ENCODE measurements at regions not wholly inside any gene's neighbourhood (a gene's known extent, or its start where the extent isn't known, plus 50 kb on each side); places are given as distances from the start of the nearest gene placed in this dataset.
"Not testable (repeated sequence)": the region's sequence is repeated elsewhere in the genome, so short reads cannot be mapped to it uniquely, and the experiment has no call there.

GRCh38 chr15:62503451-62503850 lies 338.4 kb upstream of the C2CD4B start:
- Histone ChIP-seq H3K36me3 (ENCODE audit: control insufficient read depth in 2 of 2, insufficient read depth in 2 of 2, low read length in 2 of 2) (no peaks in the 10 kb centered on the region), H3K9ac (ENCODE audit: low read depth in 1 of 2, low read length in 2 of 2) (no peak overlapping the region), H3K9me3 (ENCODE audit: control insufficient read depth in 2 of 2, low read length in 2 of 2) (no peaks in the 10 kb centered on the region), H3K27me3 (ENCODE audit: control insufficient read depth in 2 of 2, insufficient read depth in 2 of 2, low read length in 2 of 2) (no peaks in the 10 kb centered on the region), H3K27ac (ENCODE audit: low read depth in 2 of 2, low read length in 2 of 2) (no peak overlapping the region), H3K4me3 (ENCODE audit: low read length in 2 of 2) (no peak overlapping the region), H3K4me1 (ENCODE audit: control insufficient read depth in 2 of 2, insufficient read depth in 2 of 2, low read length in 2 of 2) (peaks cover 0 to 6% of the 10 kb centered on the region in 2 donors)

DNA sequence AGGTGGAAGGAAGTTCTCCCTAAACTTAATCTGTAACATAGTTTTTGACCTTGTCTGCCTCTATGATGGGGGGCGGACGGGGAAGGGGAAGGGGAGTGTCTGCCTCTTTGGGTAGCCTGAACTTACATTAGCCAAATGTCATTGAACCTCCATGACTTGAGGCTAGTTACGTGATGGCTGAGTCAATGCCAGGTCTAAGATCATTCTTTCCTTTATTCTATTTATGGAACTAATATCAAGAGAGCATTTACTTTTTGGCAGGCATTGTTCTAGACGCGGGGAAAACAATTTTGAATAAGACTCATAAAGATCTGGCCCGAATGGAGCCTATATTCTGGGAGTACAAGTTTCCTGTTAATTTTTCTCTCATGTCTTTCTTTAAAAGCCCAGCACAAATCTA lies 340.7 kb upstream of the C2CD4B start:
- H3K4me3 ChIP-seq (ENCODE audit: low read length in 2 of 2), result no peak overlapping the region
- H3K27me3 ChIP-seq (ENCODE audit: control insufficient read depth in 2 of 2, insufficient read depth in 2 of 2, low read length in 2 of 2), result no peaks in the 10 kb centered on the region
- H3K9ac ChIP-seq (ENCODE audit: low read depth in 1 of 2, low read length in 2 of 2), result no peak overlapping the region
- H3K36me3 ChIP-seq (ENCODE audit: control insufficient read depth in 2 of 2, insufficient read depth in 2 of 2, low read length in 2 of 2), result no peaks in the 10 kb centered on the region
- H3K27ac ChIP-seq (ENCODE audit: low read depth in 2 of 2, low read length in 2 of 2), result peak overlapping the region in 1 of 2 donors; percentile 14
- peaks cover 0 to 6% of the 10 kb centered on the region in 2 donors for H3K4me1 ChIP-seq (ENCODE audit: control insufficient read depth in 2 of 2, insufficient read depth in 2 of 2, low read length in 2 of 2)
- no peaks in the 10 kb centered on the region for H3K9me3 ChIP-seq (ENCODE audit: control insufficient read depth in 2 of 2, low read length in 2 of 2)

GRCh38 chr15:62506217-62506805 lies 341.2 kb upstream of the C2CD4B start:
- H3K4me3 ChIP-seq (ENCODE audit: low read length in 2 of 2), result no peak overlapping the region
- no peaks in the 10 kb centered on the region for H3K36me3 ChIP-seq (ENCODE audit: control insufficient read depth in 2 of 2, insufficient read depth in 2 of 2, low read length in 2 of 2)
- no peaks in the 10 kb centered on the region for H3K9me3 ChIP-seq (ENCODE audit: control insufficient read depth in 2 of 2, low read length in 2 of 2)
- H3K4me1 ChIP-seq (ENCODE audit: control insufficient read depth in 2 of 2, insufficient read depth in 2 of 2, low read length in 2 of 2), result peaks cover 0 to 6% of the 10 kb centered on the region in 2 donors
- H3K9ac ChIP-seq (ENCODE audit: low read depth in 1 of 2, low read length in 2 of 2), result no peak overlapping the region
- peak overlapping the region in 1 of 2 donors; percentile 14 for H3K27ac ChIP-seq (ENCODE audit: low read depth in 2 of 2, low read length in 2 of 2)
- no peaks in the 10 kb centered on the region for H3K27me3 ChIP-seq (ENCODE audit: control insufficient read depth in 2 of 2, insufficient read depth in 2 of 2, low read length in 2 of 2)

- Histone ChIP-seq H3K27me3 (ENCODE audit: control insufficient read depth in 2 of 2, insufficient read depth in 2 of 2, low read length in 2 of 2) (no peaks in the 10 kb centered on the region), H3K36me3 (ENCODE audit: control insufficient read depth in 2 of 2, insufficient read depth in 2 of 2, low read length in 2 of 2) (no peaks in the 10 kb centered on the region), H3K4me3 (ENCODE audit: low read length in 2 of 2) (no peak overlapping the region), H3K27ac (ENCODE audit: low read depth in 2 of 2, low read length in 2 of 2) (no peak overlapping the region), H3K4me1 (ENCODE audit: control insufficient read depth in 2 of 2, insufficient read depth in 2 of 2, low read length in 2 of 2) (peaks cover 0 to 6% of the 10 kb centered on the region in 2 donors), H3K9ac (ENCODE audit: low read depth in 1 of 2, low read length in 2 of 2) (no peak overlapping the region), H3K9me3 (ENCODE audit: control insufficient read depth in 2 of 2, low read length in 2 of 2) (no peaks in the 10 kb centered on the region)
Measured at GRCh38 chr15:62509395-62509958, 344.4 kb upstream of the C2CD4B start.

DNA sequence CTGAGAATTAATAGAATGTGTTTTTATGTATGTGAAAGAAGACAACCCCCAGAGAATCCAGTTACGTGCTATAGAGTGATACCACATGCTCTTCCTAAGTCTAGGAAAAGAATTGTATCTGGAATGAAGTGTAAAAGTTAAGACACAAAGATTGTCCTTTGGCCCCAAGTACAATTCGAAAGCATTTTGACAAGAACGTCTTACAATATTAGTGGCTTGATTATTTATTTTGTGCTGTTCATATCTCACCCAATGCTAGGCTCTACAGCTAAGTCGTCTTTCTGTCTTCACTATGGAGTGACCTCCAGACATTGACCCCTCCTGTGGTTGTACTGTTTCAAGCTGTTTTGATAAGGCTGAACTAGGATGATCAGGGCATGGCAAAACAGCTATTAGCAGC lies 345.7 kb upstream of the C2CD4B start:
- Histone ChIP-seq H3K9me3 (ENCODE audit: control insufficient read depth in 2 of 2, low read length in 2 of 2) (no peaks in the 10 kb centered on the region), H3K27ac (ENCODE audit: low read depth in 2 of 2, low read length in 2 of 2) (no peak overlapping the region), H3K9ac (ENCODE audit: low read depth in 1 of 2, low read length in 2 of 2) (no peak overlapping the region), H3K4me1 (ENCODE audit: control insufficient read depth in 2 of 2, insufficient read depth in 2 of 2, low read length in 2 of 2) (peaks cover 0 to 6% of the 10 kb centered on the region in 2 donors), H3K27me3 (ENCODE audit: control insufficient read depth in 2 of 2, insufficient read depth in 2 of 2, low read length in 2 of 2) (no peaks in the 10 kb centered on the region), H3K4me3 (ENCODE audit: low read length in 2 of 2) (no peak overlapping the region), H3K36me3 (ENCODE audit: control insufficient read depth in 2 of 2, insufficient read depth in 2 of 2, low read length in 2 of 2) (no peaks in the 10 kb centered on the region)

- Histone ChIP-seq H3K27me3 (ENCODE audit: control insufficient read depth in 2 of 2, insufficient read depth in 2 of 2, low read length in 2 of 2) (no peaks in the 10 kb centered on the region), H3K9me3 (ENCODE audit: control insufficient read depth in 2 of 2, low read length in 2 of 2) (no peaks in the 10 kb centered on the region), H3K9ac (ENCODE audit: low read depth in 1 of 2, low read length in 2 of 2) (no peak overlapping the region), H3K4me3 (ENCODE audit: low read length in 2 of 2) (no peak overlapping the region), H3K4me1 (ENCODE audit: control insufficient read depth in 2 of 2, insufficient read depth in 2 of 2, low read length in 2 of 2) (no peaks in the 10 kb centered on the region), H3K27ac (ENCODE audit: low read depth in 2 of 2, low read length in 2 of 2) (no peak overlapping the region), H3K36me3 (ENCODE audit: control insufficient read depth in 2 of 2, insufficient read depth in 2 of 2, low read length in 2 of 2) (no peaks in the 10 kb centered on the region)
Measured at GRCh38 chr15:62512904-62513303, 347.8 kb upstream of the C2CD4B start.

DNA sequence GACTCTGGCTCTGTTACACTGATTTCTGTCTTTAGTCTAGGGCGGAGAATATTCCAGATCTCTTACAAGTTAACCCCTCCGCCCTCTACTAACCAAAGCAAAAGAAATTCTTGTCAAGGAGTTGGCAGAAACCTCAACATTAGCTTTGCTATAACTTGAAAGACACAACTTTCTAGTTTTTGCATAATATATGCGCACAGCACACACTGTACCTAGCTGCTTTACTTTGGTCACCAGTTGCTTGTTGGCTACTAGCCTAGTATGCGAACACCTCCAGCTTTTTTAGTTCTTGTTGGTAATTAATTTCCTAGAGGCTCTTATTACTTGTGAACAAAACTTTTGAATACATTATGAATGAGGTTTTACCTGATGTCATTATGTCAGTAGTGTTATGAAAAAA lies 348.8 kb upstream of the C2CD4B start:
- no peaks in the 10 kb centered on the region for H3K4me1 ChIP-seq (ENCODE audit: control insufficient read depth in 2 of 2, insufficient read depth in 2 of 2, low read length in 2 of 2)
- no peaks in the 10 kb centered on the region for H3K36me3 ChIP-seq (ENCODE audit: control insufficient read depth in 2 of 2, insufficient read depth in 2 of 2, low read length in 2 of 2)
- H3K27me3 ChIP-seq (ENCODE audit: control insufficient read depth in 2 of 2, insufficient read depth in 2 of 2, low read length in 2 of 2), result no peaks in the 10 kb centered on the region
- no peak overlapping the region for H3K9ac ChIP-seq (ENCODE audit: low read depth in 1 of 2, low read length in 2 of 2)
- H3K4me3 ChIP-seq (ENCODE audit: low read length in 2 of 2), result no peak overlapping the region
- no peaks in the 10 kb centered on the region for H3K9me3 ChIP-seq (ENCODE audit: control insufficient read depth in 2 of 2, low read length in 2 of 2)
- no peak overlapping the region for H3K27ac ChIP-seq (ENCODE audit: low read depth in 2 of 2, low read length in 2 of 2)

GRCh38 chr15:62515696-62516395 lies 350.8 kb upstream of the C2CD4B start:
- H3K9me3 ChIP-seq (ENCODE audit: control insufficient read depth in 2 of 2, low read length in 2 of 2), result no peaks in the 10 kb centered on the region
- H3K4me1 ChIP-seq (ENCODE audit: control insufficient read depth in 2 of 2, insufficient read depth in 2 of 2, low read length in 2 of 2), result no peaks in the 10 kb centered on the region
- H3K36me3 ChIP-seq (ENCODE audit: control insufficient read depth in 2 of 2, insufficient read depth in 2 of 2, low read length in 2 of 2), result no peaks in the 10 kb centered on the region
- no peak overlapping the region for H3K27ac ChIP-seq (ENCODE audit: low read depth in 2 of 2, low read length in 2 of 2)
- H3K4me3 ChIP-seq (ENCODE audit: low read length in 2 of 2), result no peak overlapping the region
- no peaks in the 10 kb centered on the region for H3K27me3 ChIP-seq (ENCODE audit: control insufficient read depth in 2 of 2, insufficient read depth in 2 of 2, low read length in 2 of 2)
- no peak overlapping the region for H3K9ac ChIP-seq (ENCODE audit: low read depth in 1 of 2, low read length in 2 of 2)

DNA sequence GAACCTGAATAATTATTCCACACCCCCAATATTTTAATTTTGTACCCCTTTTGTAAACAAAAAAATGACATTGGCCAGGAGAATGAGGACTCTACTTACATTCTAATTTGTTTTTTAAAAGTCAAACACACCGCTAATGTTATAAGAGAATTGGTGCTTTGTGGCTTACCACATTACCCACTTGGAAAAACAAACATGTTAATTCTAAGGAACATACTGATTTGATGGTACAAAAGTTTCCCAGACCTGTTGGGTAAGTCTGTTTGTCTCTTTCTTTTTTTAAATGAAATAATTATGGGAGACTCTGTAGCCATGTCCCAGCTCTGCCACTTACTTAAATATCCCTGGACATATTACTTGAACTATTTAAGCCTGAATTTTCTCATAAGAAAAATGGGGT lies 352.5 kb upstream of the C2CD4B start:
- no peak overlapping the region for H3K27ac ChIP-seq (ENCODE audit: low read depth in 2 of 2, low read length in 2 of 2)
- H3K4me1 ChIP-seq (ENCODE audit: control insufficient read depth in 2 of 2, insufficient read depth in 2 of 2, low read length in 2 of 2), result no peaks in the 10 kb centered on the region
- no peaks in the 10 kb centered on the region for H3K9me3 ChIP-seq (ENCODE audit: control insufficient read depth in 2 of 2, low read length in 2 of 2)
- no peak overlapping the region for H3K9ac ChIP-seq (ENCODE audit: low read depth in 1 of 2, low read length in 2 of 2)
- H3K4me3 ChIP-seq (ENCODE audit: low read length in 2 of 2), result no peak overlapping the region
- H3K27me3 ChIP-seq (ENCODE audit: control insufficient read depth in 2 of 2, insufficient read depth in 2 of 2, low read length in 2 of 2), result no peaks in the 10 kb centered on the region
- no peaks in the 10 kb centered on the region for H3K36me3 ChIP-seq (ENCODE audit: control insufficient read depth in 2 of 2, insufficient read depth in 2 of 2, low read length in 2 of 2)

GRCh38 chr15:62518666-62519065 lies 353.6 kb upstream of the C2CD4B start:
- not testable (repeated sequence) for H3K4me1 ChIP-seq (ENCODE audit: control insufficient read depth in 2 of 2, insufficient read depth in 2 of 2, low read length in 2 of 2); H3K27me3 ChIP-seq (ENCODE audit: control insufficient read depth in 2 of 2, insufficient read depth in 2 of 2, low read length in 2 of 2); H3K27ac ChIP-seq (ENCODE audit: low read depth in 2 of 2, low read length in 2 of 2); H3K4me3 ChIP-seq (ENCODE audit: low read length in 2 of 2); H3K9ac ChIP-seq (ENCODE audit: low read depth in 1 of 2, low read length in 2 of 2); H3K36me3 ChIP-seq (ENCODE audit: control insufficient read depth in 2 of 2, insufficient read depth in 2 of 2, low read length in 2 of 2); H3K9me3 ChIP-seq (ENCODE audit: control insufficient read depth in 2 of 2, low read length in 2 of 2)
